Renal cortex interstitium (tissue), 11 donors: ENCODE measurements at regions not wholly inside any gene's neighbourhood (a gene's known extent, or its start where the extent isn't known, plus 50 kb on each side); places are given as distances from the start of the nearest gene placed in this dataset.
"Not testable (repeated sequence)": the region's sequence is repeated elsewhere in the genome, so short reads cannot be mapped to it uniquely, and the experiment has no call there.

Source experiments
- DNase-seq, 11 donors: peaks; one replicate each; pipeline ENCODE4 v3.0.0-alpha.2; 2013; ENCODE audit warnings: low read depth in 9 of 11, low spot score in 4 of 11; ENCODE audit errors: extremely low read depth in 1 of 11

DNA sequence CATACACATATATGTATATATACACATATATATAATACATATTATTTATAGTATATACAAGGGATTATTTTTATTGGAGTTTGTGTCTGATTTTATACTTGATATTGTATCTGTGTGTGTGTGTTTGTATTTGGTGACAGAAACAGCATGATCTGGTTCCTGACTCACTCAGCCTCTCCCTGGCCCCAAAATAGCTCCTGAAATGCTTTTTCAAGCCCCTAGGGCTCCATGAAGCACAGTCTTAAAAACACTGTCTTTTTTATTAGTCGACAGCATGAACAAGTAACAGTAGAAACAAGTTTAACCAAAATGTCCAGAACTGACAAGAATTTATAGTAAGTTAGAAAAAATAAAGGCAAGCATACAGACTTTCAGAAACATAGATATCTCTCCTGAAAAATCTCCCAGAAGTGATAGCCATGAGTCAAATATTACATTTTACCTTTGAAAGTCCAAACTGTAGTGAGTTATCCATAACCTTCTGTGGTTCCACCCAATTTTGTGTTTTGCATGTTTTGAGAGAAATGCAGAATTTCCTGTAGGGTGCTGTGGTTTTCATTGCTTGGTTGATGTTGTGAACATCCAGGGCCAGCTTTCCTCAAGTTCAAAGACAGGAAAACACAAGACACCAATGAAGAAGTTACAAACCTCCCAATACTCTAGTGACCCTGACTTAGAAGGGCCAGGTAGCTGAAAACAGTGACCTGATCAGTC lies 98.5 kb upstream of the CCDC80 start:
- DNase-seq, result no peak

DNA sequence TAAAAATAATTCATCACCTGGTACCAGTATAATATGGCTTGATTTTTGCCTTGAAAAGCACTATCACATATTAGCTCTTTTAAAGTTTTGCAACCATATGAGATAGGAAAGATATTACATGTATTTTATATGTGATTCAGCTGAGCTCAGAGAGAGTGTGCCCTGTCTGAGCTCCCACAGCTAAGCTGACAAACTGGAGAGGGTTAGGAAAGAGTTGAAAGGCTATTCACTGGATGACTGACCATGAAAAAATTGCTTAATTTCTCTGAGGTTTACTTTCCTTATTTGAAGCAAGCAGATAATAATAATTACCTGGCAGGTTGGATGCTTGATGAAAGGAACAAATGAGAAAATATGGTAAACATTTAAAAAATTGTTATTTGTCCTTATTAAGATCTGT lies 97.4 kb upstream of the CCDC80 start:
- no peak for DNase-seq

- DNase-seq, result no peak
Measured at GRCh38 chr3:112736805-112737566, 96.0 kb upstream of the CCDC80 start.

DNA sequence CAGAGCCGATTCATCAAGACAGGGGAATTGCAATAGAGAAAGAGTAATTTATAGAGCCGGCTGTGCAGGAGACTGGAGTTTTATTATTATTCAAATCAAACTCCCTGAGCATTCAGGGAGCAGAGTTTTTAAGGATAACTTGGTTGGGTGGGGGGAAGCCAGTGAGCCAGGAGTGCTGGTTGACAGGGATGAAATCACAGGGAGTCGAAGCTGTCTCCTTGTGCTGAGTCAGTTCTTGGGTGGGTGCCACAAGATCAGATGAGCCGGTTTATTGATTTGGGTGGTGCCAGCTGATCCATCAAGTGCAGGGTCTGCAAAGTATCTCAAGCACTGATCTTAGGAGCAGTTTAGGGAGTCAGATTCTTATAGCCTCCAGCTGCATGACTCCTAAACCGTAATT lies 95.4 kb upstream of the CCDC80 start:
- DNase-seq, result no peak

DNA sequence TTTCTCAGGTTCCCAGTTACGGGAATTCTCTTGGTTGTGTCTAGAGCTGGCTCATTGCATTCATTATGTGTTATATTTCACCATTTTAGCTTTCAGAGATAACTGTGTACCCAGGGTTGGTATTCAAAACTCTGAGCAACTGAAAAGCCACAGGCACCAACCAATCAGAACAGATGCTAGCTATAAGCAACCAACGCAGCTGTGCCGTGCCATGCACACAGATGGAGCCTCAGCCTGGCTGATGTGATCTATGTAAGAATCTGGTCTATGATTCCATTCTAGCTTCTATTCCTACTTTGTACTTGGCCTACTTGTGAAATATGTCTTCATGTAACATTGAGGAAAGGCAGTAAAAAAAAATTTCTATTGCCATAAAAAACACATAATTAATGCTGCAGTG lies 95.0 kb upstream of the CCDC80 start:
- DNase-seq, result no peak

- peak in 8 of 11 donors; percentile 16 to 50 (median 33) for DNase-seq
Measured at GRCh38 chr3:112734736-112735350, 93.9 kb upstream of the CCDC80 start.

DNA sequence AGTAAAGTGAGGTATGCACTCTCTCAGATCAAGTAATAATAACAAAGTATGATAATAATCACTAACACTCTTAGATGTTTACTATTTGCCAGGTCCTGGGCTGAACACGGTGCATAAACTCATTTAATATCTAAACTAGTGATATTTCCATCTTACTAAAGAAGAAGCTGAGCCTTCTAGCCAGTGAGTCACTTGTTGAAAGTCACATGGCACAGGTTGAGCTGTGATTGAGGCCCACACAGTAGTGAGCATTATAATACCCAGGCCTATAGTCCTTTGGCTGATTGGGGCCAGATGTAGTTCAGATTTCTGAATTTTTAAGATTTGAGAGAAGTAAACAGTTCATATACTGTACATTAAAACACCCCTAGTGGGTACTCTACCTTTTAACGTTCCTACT lies 93.2 kb upstream of the CCDC80 start:
- no peak for DNase-seq

GRCh38 chr3:112730210-112730609 lies 89.3 kb upstream of the CCDC80 start:
- no peak for DNase-seq

GRCh38 chr3:112721231-112721630 lies 80.3 kb upstream of the CCDC80 start:
- DNase-seq, result no peak

- DNase-seq, result no peak
Measured at GRCh38 chr3:112718967-112719366, 78.0 kb upstream of the CCDC80 start.

DNA sequence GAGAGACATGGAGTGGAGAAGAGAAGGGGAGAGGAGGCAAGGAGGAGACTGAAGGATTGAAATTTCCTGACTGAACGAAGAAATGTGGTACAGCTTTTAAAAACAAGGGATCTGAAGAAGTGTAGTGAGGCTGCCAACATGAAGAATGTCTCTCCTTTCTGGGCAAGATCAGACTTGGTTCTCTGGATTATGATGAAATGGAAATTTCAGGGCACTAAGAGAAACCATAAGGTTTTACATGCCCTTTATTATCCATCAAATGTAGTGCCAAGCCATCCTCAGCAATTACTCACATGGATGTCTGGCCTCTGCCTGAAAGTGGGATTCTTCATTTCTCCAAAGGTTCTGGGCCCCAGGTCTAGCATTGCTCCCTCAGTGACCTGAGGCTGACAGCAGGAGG lies 77.6 kb upstream of the CCDC80 start:
- DNase-seq, result no peak

GRCh38 chr3:112709911-112710310 lies 69.0 kb upstream of the CCDC80 start:
- DNase-seq, result no peak

- no peak for DNase-seq
Measured at GRCh38 chr3:112699436-112699978, 58.6 kb upstream of the CCDC80 start.

DNA sequence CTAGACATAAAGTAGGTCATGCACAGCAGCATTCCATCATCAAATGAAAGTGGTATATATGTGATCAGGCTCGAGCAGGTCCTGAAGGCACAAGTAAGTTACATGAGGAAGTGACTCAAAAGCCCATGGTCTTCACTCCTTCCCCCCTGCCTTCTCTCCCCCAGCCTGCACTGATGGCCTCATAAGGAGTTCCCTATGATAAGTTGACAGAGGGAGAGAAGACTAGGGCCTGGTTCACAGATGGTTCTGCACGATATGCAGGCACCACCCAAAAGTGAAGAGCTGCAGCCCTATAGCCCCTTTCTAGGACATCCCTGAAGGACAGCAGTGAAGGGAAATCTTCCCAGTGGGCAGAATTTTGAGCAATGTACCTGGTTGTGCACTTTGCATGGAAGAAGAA lies 57.5 kb upstream of the CCDC80 start:
- not testable (repeated sequence) for DNase-seq

DNA sequence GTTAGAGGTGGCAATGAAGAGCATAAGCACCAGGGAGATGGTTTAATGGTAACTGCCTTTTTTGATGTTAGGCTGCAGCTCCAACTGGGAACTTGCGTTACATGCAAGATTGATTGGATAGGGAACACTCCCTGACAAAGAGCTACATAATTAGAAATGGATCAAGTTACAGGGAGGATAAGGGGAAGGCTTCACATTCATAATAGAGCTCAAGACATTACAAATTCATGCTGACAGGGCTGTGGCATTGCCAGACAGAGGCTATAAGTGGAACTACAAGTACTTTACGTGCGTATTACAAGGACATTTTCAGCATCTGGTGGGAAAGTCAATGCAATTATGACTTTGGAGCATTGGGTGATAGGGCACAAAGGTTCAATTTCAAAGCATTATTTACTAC lies 55.3 kb upstream of the CCDC80 start:
- not testable (repeated sequence) for DNase-seq

DNA sequence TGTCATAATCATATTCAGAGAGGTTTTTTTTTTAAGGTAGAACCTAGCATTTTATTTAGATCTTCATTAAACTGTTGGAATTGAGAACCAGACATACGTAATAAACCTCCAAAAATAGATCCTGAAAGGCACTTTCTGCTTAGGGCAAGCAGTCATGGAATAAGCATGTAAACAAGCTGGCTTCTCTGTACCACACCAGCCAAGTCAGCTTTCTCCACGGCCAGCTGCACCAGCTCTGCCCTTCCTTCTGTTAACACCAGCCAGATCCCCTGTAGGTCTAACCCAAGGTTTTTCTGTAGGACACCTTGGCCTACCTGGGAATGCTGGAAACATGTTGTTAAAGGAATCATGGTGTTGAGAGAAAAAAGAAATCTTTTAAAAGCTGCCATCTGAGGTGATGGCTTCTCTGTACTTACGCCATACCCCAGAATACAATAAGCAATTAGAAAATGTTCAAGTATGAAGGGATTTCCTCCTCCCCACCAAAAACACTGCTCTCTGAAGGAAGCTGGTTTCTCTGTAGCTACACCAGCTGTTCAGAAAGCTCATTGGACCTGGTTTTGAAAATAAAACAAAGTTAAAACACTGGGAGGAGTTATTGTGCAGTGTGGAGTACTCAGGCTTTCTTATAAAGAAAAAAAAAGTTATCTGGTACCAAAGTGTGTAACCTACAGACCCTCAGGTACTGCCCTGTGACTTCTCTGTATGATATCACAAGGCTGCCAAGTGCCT lies 54.6 kb upstream of the CCDC80 start:
- not testable (repeated sequence) for DNase-seq

DNA sequence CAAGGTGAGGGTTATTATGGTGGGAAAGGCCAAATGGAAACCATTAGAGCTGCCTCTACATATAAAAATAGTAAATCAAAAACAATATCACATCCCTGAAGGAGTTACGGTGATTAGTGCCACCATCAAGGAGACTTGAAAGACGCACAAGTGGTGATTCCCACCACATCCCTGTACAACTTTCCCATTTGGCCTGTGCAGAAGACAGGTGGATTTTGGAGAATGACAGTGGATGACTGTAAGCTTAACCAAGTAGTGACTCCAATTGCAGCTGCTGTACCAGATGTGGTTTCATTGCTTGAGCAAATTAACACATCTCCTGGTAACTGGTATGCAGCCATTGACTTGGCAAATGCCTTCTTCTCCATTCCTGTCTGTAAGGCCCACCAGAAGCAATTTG lies 54.0 kb upstream of the CCDC80 start:
- not testable (repeated sequence) for DNase-seq

DNA sequence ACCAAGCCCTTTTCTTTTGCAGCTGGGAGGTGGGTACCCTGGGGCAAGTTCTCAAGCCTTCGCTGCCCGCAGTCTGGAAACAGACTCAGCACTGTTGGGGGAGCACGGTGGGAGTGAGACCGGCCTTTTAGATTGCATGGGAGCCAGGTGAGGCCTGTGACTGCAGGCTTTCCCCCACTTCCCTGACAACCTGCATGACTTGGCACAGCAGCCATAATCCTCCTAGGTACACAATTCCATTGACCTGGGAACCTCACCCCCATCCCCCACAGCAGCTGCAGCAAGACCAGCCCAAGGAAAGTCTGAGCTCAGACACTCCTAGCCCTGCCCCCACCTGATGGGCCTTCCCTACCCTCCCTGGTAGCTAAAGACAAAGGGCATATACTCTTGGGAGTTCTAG lies 52.2 kb upstream of the CCDC80 start:
- DNase-seq, result no peak
